ENCODE measurements at regions not wholly inside any gene's neighbourhood (a gene's known extent, or its start where the extent isn't known, plus 50 kb on each side); places are given as distances from the start of the nearest gene placed in this dataset.

- H3K4me3 ChIP-seq (replicated peaks; ENCODE audit: insufficient read depth, low read length): no peak overlapping the region
- H3K27me3 ChIP-seq (ENCODE audit: insufficient read depth, poor library complexity, severe bottlenecking): no peaks in the 10 kb centered on the region
- no peak for DNase-seq (ENCODE audit: low read depth in 1 of 2, low spot score in 1 of 2)
- TF ChIP-seq REST (IDR thresholded peaks at IDR 0.05; ENCODE audit: insufficient replicate concordance, low read depth) (no peak), GABPA (IDR thresholded peaks at IDR 0.05; ENCODE audit: low read depth) (no peak), CTCF (IDR thresholded peaks at IDR 0.05; ENCODE audit: insufficient read depth, low read length) (no peak), POLR2AphosphoS5 (IDR thresholded peaks at IDR 0.05; ENCODE audit: low read depth) (no peak), SPI1 (IDR thresholded peaks at IDR 0.05; ENCODE audit: borderline replicate concordance, low read depth) (no peak)
- H3K27ac ChIP-seq (replicated peaks): no peak overlapping the region
These were observed 323.5 kb upstream of the SALL1 start for GRCh38 chr16:51474414-51475091.

GRCh38 chr16:51473091-51473490 is 322.0 kb upstream of the SALL1 start:
- no peaks in the 10 kb centered on the region for H3K27me3 ChIP-seq (ENCODE audit: insufficient read depth, poor library complexity, severe bottlenecking)
- DNase-seq (ENCODE audit: low read depth in 1 of 2, low spot score in 1 of 2): no peak
- no peak for TF ChIP-seq POLR2AphosphoS5 (IDR thresholded peaks at IDR 0.05; ENCODE audit: low read depth)
- no peak for TF ChIP-seq SPI1 (IDR thresholded peaks at IDR 0.05; ENCODE audit: borderline replicate concordance, low read depth)
- TF ChIP-seq CTCF (IDR thresholded peaks at IDR 0.05; ENCODE audit: insufficient read depth, low read length): no peak
- TF ChIP-seq REST (IDR thresholded peaks at IDR 0.05; ENCODE audit: insufficient replicate concordance, low read depth): no peak
- TF ChIP-seq GABPA (IDR thresholded peaks at IDR 0.05; ENCODE audit: low read depth): no peak
- H3K27ac ChIP-seq (replicated peaks): no peak overlapping the region
- no peak overlapping the region for H3K4me3 ChIP-seq (replicated peaks; ENCODE audit: insufficient read depth, low read length)

GRCh38 chr16:51470492-51470891 is 319.4 kb upstream of the SALL1 start:
- no peaks in the 10 kb centered on the region for H3K27me3 ChIP-seq (ENCODE audit: insufficient read depth, poor library complexity, severe bottlenecking)
- H3K27ac ChIP-seq (replicated peaks): no peak overlapping the region
- no peak overlapping the region for H3K4me3 ChIP-seq (replicated peaks; ENCODE audit: insufficient read depth, low read length)
- TF ChIP-seq POLR2AphosphoS5 (IDR thresholded peaks at IDR 0.05; ENCODE audit: low read depth): no peak
- TF ChIP-seq REST (IDR thresholded peaks at IDR 0.05; ENCODE audit: insufficient replicate concordance, low read depth): no peak
- TF ChIP-seq GABPA (IDR thresholded peaks at IDR 0.05; ENCODE audit: low read depth): no peak
- no peak for TF ChIP-seq CTCF (IDR thresholded peaks at IDR 0.05; ENCODE audit: insufficient read depth, low read length)
- TF ChIP-seq SPI1 (IDR thresholded peaks at IDR 0.05; ENCODE audit: borderline replicate concordance, low read depth): no peak
- DNase-seq (ENCODE audit: low read depth in 1 of 2, low spot score in 1 of 2): no peak

Measured in HL-60 (cell line).